ENCODE measurements at regions not wholly inside any gene's neighbourhood (a gene's known extent, or its start where the extent isn't known, plus 50 kb on each side); places are given as distances from the start of the nearest gene placed in this dataset.

DNA sequence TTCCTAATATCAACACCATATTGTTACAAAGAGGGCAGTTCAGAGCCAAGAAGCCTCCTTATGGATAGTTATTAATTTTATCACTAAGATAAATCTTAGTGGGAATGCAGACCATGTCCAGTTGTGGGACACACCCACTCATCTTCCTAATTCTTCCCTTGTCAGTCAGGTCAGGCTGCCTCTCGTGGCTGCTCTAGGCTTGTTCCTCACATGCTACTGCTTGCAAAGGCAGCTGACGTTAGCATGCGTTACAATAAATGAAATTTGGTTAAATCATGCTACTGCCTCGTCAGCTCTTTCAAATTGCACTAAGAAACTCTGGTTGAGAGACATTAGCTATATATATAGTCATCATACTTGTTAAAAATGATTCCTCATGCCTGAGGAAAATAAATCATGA lies 108.4 kb downstream of the CAND1 start:
- TF ChIP-seq POLR2A (IDR thresholded peaks at IDR 0.05): no peak
- TF ChIP-seq, protein P1, sequence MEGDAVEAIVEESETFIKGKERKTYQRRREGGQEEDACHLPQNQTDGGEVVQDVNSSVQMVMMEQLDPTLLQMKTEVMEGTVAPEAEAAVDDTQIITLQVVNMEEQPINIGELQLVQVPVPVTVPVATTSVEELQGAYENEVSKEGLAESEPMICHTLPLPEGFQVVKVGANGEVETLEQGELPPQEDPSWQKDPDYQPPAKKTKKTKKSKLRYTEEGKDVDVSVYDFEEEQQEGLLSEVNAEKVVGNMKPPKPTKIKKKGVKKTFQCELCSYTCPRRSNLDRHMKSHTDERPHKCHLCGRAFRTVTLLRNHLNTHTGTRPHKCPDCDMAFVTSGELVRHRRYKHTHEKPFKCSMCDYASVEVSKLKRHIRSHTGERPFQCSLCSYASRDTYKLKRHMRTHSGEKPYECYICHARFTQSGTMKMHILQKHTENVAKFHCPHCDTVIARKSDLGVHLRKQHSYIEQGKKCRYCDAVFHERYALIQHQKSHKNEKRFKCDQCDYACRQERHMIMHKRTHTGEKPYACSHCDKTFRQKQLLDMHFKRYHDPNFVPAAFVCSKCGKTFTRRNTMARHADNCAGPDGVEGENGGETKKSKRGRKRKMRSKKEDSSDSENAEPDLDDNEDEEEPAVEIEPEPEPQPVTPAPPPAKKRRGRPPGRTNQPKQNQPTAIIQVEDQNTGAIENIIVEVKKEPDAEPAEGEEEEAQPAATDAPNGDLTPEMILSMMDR (IDR thresholded peaks at IDR 0.05): no peak
- no peak for TF ChIP-seq EP300 (IDR thresholded peaks at IDR 0.05)

Data from stomach (tissue), 4 donors.